Neural crest cell (in vitro differentiated cells): ENCODE measurements at regions not wholly inside any gene's neighbourhood (a gene's known extent, or its start where the extent isn't known, plus 50 kb on each side); places are given as distances from the start of the nearest gene placed in this dataset.

Experiments
- DNase-seq: peaks from one replicate; pipeline ENCODE4 v3.0.0; 2021; ENCODE audit warnings: low read depth, mixed read lengths, low spot score
- H3K27ac Mint-ChIP-seq: one replicate; pipeline ENCODE4 v1.8.0; 2021; ENCODE audit warnings: mild to moderate bottlenecking, mixed read lengths; ENCODE audit not compliant: unreplicated experiment
- H3K27me3 Mint-ChIP-seq: 2 replicates; pipeline ENCODE4 v1.8.0; 2021; ENCODE audit warnings: low read depth, mild to moderate bottlenecking, mixed read lengths
- H3K36me3 Mint-ChIP-seq: 2 replicates; pipeline ENCODE4 v1.8.0; 2021; ENCODE audit warnings: low read depth, mild to moderate bottlenecking, mixed read lengths
- H3K4me1 Mint-ChIP-seq: 2 replicates; pipeline ENCODE4 v1.8.0; 2021; ENCODE audit warnings: mixed read lengths
- H3K4me3 Mint-ChIP-seq: one replicate; pipeline ENCODE4 v1.8.0; 2021; ENCODE audit warnings: mild to moderate bottlenecking, mixed read lengths
- H3K9me3 Mint-ChIP-seq: 2 replicates; pipeline ENCODE4 v1.8.0; 2021; ENCODE audit warnings: mixed read lengths
- TF ChIP-seq, protein P1 (sequence below): fragments of 200-600 bp; sonication (generic); conservative IDR thresholded peaks from 2 replicates; pipeline ENCODE4 v1.5.0; 2021; ENCODE audit warnings: antibody characterized with exemption, mild to moderate bottlenecking

GRCh38 chr6:103799971-103800670 is 1059.6 kb downstream of the HACE1 start:
- Mint-ChIP-seq H3K4me3 (no peak overlapping the region), H3K4me1 (no peaks in the 10 kb centered on the region)
- TF ChIP-seq, protein P1, sequence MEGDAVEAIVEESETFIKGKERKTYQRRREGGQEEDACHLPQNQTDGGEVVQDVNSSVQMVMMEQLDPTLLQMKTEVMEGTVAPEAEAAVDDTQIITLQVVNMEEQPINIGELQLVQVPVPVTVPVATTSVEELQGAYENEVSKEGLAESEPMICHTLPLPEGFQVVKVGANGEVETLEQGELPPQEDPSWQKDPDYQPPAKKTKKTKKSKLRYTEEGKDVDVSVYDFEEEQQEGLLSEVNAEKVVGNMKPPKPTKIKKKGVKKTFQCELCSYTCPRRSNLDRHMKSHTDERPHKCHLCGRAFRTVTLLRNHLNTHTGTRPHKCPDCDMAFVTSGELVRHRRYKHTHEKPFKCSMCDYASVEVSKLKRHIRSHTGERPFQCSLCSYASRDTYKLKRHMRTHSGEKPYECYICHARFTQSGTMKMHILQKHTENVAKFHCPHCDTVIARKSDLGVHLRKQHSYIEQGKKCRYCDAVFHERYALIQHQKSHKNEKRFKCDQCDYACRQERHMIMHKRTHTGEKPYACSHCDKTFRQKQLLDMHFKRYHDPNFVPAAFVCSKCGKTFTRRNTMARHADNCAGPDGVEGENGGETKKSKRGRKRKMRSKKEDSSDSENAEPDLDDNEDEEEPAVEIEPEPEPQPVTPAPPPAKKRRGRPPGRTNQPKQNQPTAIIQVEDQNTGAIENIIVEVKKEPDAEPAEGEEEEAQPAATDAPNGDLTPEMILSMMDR, result no peak

GRCh38 chr6:103798166-103798565 is 1061.6 kb downstream of the HACE1 start:
- Mint-ChIP-seq H3K27ac (no peak overlapping the region), H3K36me3 (peaks cover 3% of the 10 kb centered on the region), H3K9me3 (peaks cover 5% of the 10 kb centered on the region), H3K4me3 (no peak overlapping the region), H3K27me3 (no peaks in the 10 kb centered on the region), H3K4me1 (no peaks in the 10 kb centered on the region)
- TF ChIP-seq, protein P1, result no peak
- no peak for DNase-seq

More at GRCh38 chr6:103799971-103800670, 1059.6 kb downstream of the HACE1 start:
- H3K9me3 Mint-ChIP-seq, result peaks cover 4% of the 10 kb centered on the region
- no peaks in the 10 kb centered on the region for H3K27me3 Mint-ChIP-seq
- no peak overlapping the region for H3K27ac Mint-ChIP-seq
- no peak for DNase-seq
- H3K36me3 Mint-ChIP-seq, result peaks cover 3% of the 10 kb centered on the region

- H3K4me1 Mint-ChIP-seq, result no peaks in the 10 kb centered on the region
- TF ChIP-seq, protein P1, result peak; percentile 72
- peaks cover 2% of the 10 kb centered on the region for H3K9me3 Mint-ChIP-seq
- no peaks in the 10 kb centered on the region for H3K27me3 Mint-ChIP-seq
- no peak for DNase-seq
- no peak overlapping the region for H3K4me3 Mint-ChIP-seq
- H3K27ac Mint-ChIP-seq, result no peak overlapping the region
- H3K36me3 Mint-ChIP-seq, result no peaks in the 10 kb centered on the region
Observed at GRCh38 chr6:103797738-103798137, 1062.0 kb downstream of the HACE1 start.

GRCh38 chr6:103791458-103791857 is 1068.3 kb downstream of the HACE1 start:
- H3K27ac Mint-ChIP-seq, result no peak overlapping the region
- DNase-seq, result no peak
- TF ChIP-seq, protein P1, result no peak

GRCh38 chr6:103784117-103784516 is 1075.6 kb downstream of the HACE1 start:
- Mint-ChIP-seq H3K4me3 (no peak overlapping the region), H3K9me3 (no peaks in the 10 kb centered on the region), H3K27me3 (no peaks in the 10 kb centered on the region)

More at GRCh38 chr6:103791458-103791857, 1068.3 kb downstream of the HACE1 start:
- Mint-ChIP-seq H3K9me3 (peaks cover 5% of the 10 kb centered on the region), H3K4me1 (no peaks in the 10 kb centered on the region), H3K27me3 (no peaks in the 10 kb centered on the region), H3K36me3 (no peaks in the 10 kb centered on the region), H3K4me3 (no peak overlapping the region)

More at GRCh38 chr6:103784117-103784516, 1075.6 kb downstream of the HACE1 start:
- H3K36me3 Mint-ChIP-seq, result no peaks in the 10 kb centered on the region
- TF ChIP-seq, protein P1, result no peak
- no peaks in the 10 kb centered on the region for H3K4me1 Mint-ChIP-seq
- H3K27ac Mint-ChIP-seq, result no peak overlapping the region
- no peak for DNase-seq
